GM10266 (cell line): ENCODE measurements at regions not wholly inside any gene's neighbourhood (a gene's known extent, or its start where the extent isn't known, plus 50 kb on each side); places are given as distances from the start of the nearest gene placed in this dataset.

Source experiments
- DNase-seq: peaks from one replicate; pipeline ENCODE4 v3.0.0; 2012; ENCODE audit errors: extremely low spot score
- TF ChIP-seq, protein P1 (sequence below): IDR thresholded peaks from 2 replicates; pipeline ENCODE4 v1.5.1; 2012; ENCODE audit warnings: mild to moderate bottlenecking, low read depth; ENCODE audit not compliant: control insufficient read depth, insufficient read depth; ENCODE audit errors: missing control alignments

DNA sequence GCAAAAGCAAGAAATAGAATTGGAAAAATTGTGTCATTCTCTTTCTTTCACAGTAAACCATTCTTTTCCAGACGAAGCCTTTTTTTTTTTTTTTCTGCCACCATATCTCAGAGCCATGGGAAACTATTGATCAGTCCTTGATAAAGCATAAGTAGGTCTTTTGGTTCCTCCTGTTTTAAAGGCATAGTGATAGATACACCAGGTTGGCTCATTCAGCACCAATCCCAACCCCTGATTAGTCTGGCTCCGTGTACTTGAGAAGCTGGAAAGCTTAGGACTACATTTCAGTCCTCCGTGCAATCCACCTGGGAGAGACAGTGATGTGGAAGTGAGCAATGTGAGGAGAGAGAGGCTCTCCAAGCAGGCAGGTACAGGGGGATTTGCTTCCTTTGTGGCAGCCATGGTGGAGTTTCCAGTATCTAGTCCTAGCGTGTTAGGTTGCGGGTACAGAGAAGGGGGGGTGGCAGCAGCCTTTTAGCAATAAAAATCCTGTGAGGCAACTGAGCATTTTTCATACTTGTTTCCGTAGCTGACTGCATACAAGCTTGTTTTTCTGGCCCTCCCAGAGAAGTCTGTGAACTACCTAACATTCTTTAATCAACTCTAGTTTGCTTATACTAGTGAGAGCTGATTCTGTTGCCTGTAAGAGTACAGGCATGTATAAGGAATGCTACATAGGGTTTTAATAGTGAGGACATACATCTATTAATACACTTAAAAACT is 127.4 kb upstream of the CTTNBP2 start:
- DNase-seq = no peak
- TF ChIP-seq, protein P1, sequence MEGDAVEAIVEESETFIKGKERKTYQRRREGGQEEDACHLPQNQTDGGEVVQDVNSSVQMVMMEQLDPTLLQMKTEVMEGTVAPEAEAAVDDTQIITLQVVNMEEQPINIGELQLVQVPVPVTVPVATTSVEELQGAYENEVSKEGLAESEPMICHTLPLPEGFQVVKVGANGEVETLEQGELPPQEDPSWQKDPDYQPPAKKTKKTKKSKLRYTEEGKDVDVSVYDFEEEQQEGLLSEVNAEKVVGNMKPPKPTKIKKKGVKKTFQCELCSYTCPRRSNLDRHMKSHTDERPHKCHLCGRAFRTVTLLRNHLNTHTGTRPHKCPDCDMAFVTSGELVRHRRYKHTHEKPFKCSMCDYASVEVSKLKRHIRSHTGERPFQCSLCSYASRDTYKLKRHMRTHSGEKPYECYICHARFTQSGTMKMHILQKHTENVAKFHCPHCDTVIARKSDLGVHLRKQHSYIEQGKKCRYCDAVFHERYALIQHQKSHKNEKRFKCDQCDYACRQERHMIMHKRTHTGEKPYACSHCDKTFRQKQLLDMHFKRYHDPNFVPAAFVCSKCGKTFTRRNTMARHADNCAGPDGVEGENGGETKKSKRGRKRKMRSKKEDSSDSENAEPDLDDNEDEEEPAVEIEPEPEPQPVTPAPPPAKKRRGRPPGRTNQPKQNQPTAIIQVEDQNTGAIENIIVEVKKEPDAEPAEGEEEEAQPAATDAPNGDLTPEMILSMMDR = no peak

DNA sequence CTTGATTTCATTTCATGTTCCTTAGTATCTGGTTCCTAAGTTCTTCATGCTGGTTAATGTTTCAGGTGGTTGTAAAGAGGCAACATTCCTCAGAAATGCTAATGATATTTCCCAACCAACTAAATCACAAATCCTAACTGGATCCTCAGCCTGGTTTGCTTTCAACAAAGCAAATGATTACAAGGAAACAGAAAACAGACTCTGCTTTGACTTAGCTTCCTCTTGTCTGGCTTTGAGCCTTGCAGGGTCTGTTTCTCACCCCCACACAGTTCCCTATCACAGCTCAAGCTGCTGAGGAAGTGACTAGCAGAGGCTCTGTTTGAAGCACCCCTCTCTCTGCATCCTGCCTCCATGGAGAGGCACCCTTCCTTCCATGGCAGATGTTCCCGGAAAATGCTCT is 130.2 kb upstream of the CTTNBP2 start:
- TF ChIP-seq, protein P1 = no peak
- DNase-seq = no peak

GRCh38 chr7:118005026-118005425 is 131.8 kb upstream of the CTTNBP2 start:
- TF ChIP-seq, protein P1 = no peak
- no peak for DNase-seq

GRCh38 chr7:118006979-118007378 is 133.7 kb upstream of the CTTNBP2 start:
- TF ChIP-seq, protein P1 = no peak
- no peak for DNase-seq

- TF ChIP-seq, protein P1 = no peak
- DNase-seq = no peak
Observed at GRCh38 chr7:118009419-118009818, 136.2 kb upstream of the CTTNBP2 start.

DNA sequence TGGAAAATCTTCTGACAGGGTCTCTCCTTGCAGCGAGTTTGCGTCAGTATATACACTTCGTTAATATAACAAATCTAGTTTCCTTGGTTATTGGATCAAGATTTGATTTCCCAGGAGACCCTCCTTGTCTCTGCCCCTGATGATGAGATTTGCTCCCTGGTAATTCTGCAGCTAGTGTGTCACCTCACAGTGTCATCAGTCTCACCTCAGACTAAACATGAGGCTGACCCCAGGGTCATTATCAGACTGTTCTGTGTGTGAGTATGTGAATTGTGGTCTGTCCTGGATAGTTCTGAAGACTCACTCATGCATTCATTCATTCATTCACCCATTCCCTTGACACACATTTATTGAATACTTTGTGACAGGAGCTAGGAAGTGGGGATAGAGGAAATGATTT is 138.4 kb upstream of the CTTNBP2 start:
- no peak for DNase-seq
- TF ChIP-seq, protein P1 = no peak

GRCh38 chr7:118013252-118014010 is 140.2 kb upstream of the CTTNBP2 start:
- no peak for DNase-seq
- TF ChIP-seq, protein P1 = no peak
